Mesothelial cell of epicardium (in vitro differentiated cells): ENCODE measurements at regions not wholly inside any gene's neighbourhood (a gene's known extent, or its start where the extent isn't known, plus 50 kb on each side); places are given as distances from the start of the nearest gene placed in this dataset.
"Not testable (repeated sequence)": the region's sequence is repeated elsewhere in the genome, so short reads cannot be mapped to it uniquely, and the experiment has no call there.

ENCODE experiments used
- DNase-seq, 2 experiments: peaks; one replicate each; pipeline ENCODE4 v3.0.0; 2021; ENCODE audit warnings: low spot score in 2 of 2; ENCODE audit not compliant: unreplicated experiment in 2 of 2
- H3K27ac Mint-ChIP-seq: 2 replicates; pipeline ENCODE4 v1.8.0; 2021; ENCODE audit warnings: mixed read lengths
- H3K27me3 Mint-ChIP-seq: 2 replicates; pipeline ENCODE4 v1.8.0; 2021; ENCODE audit warnings: low read depth, mixed read lengths
- H3K36me3 Mint-ChIP-seq: 2 replicates; pipeline ENCODE4 v1.8.0; 2021; ENCODE audit warnings: mixed read lengths
- H3K4me1 Mint-ChIP-seq: 2 replicates; pipeline ENCODE4 v1.8.0; 2021; ENCODE audit warnings: mixed read lengths
- H3K4me3 Mint-ChIP-seq: 2 replicates; pipeline ENCODE4 v1.8.0; 2021; ENCODE audit warnings: mild to moderate bottlenecking, moderate library complexity, mixed read lengths
- H3K9me3 Mint-ChIP-seq: 2 replicates; pipeline ENCODE4 v1.8.0; 2021; ENCODE audit warnings: mixed read lengths
- CTCF ChIP-seq: fragments of 200-600 bp; sonication (generic); IDR thresholded peaks from one replicate; pipeline ENCODE4 v1.5.0; 2021; ENCODE audit warnings: antibody characterized with exemption; ENCODE audit not compliant: unreplicated experiment

GRCh38 chr16:29308644-29309546 lies 97.6 kb downstream of the NPIPB11 start:
- DNase-seq: no peak
- Mint-ChIP-seq H3K27me3 (no peaks in the 10 kb centered on the region), H3K4me3 (no peak overlapping the region), H3K36me3 (no peaks in the 10 kb centered on the region), H3K27ac (no peak overlapping the region), H3K9me3 (no peaks in the 10 kb centered on the region), H3K4me1 (peaks cover 28% of the 10 kb centered on the region)
- TF ChIP-seq CTCF: no peak

GRCh38 chr16:29307598-29308507 lies 98.7 kb downstream of the NPIPB11 start:
- peaks cover 20% of the 10 kb centered on the region for H3K4me1 Mint-ChIP-seq
- H3K9me3 Mint-ChIP-seq: no peaks in the 10 kb centered on the region
- no peak for TF ChIP-seq CTCF
- no peak overlapping the region for H3K4me3 Mint-ChIP-seq
- no peaks in the 10 kb centered on the region for H3K27me3 Mint-ChIP-seq
- no peak for DNase-seq
- H3K27ac Mint-ChIP-seq: peak overlapping the region; percentile 34
- H3K36me3 Mint-ChIP-seq: no peaks in the 10 kb centered on the region

- Mint-ChIP-seq H3K36me3 (no peaks in the 10 kb centered on the region), H3K9me3 (no peaks in the 10 kb centered on the region), H3K27ac (peak overlapping the region; percentile 30), H3K27me3 (no peaks in the 10 kb centered on the region), H3K4me3 (no peak overlapping the region), H3K4me1 (peaks cover 18% of the 10 kb centered on the region)
- no peak for TF ChIP-seq CTCF
- DNase-seq: no peak
These were observed 99.4 kb downstream of the NPIPB11 start for GRCh38 chr16:29306943-29307597.

- H3K27me3 Mint-ChIP-seq: no peaks in the 10 kb centered on the region
- H3K4me3 Mint-ChIP-seq: no peak overlapping the region
- no peaks in the 10 kb centered on the region for H3K36me3 Mint-ChIP-seq
- DNase-seq: no peak
- H3K4me1 Mint-ChIP-seq: peaks cover 18% of the 10 kb centered on the region
- H3K9me3 Mint-ChIP-seq: no peaks in the 10 kb centered on the region
- H3K27ac Mint-ChIP-seq: no peak overlapping the region
- no peak for TF ChIP-seq CTCF
These were observed 100.3 kb downstream of the NPIPB11 start for GRCh38 chr16:29306201-29306600.

GRCh38 chr16:29305018-29305417 lies 101.5 kb downstream of the NPIPB11 start:
- DNase-seq, H3K27ac Mint-ChIP-seq, H3K36me3 Mint-ChIP-seq, H3K4me3 Mint-ChIP-seq, H3K27me3 Mint-ChIP-seq, H3K9me3 Mint-ChIP-seq: not testable (repeated sequence)
- H3K4me1 Mint-ChIP-seq: peaks cover 29% of the 10 kb centered on the region
